ENCODE measurements at regions not wholly inside any gene's neighbourhood (a gene's known extent, or its start where the extent isn't known, plus 50 kb on each side); places are given as distances from the start of the nearest gene placed in this dataset.

DNA sequence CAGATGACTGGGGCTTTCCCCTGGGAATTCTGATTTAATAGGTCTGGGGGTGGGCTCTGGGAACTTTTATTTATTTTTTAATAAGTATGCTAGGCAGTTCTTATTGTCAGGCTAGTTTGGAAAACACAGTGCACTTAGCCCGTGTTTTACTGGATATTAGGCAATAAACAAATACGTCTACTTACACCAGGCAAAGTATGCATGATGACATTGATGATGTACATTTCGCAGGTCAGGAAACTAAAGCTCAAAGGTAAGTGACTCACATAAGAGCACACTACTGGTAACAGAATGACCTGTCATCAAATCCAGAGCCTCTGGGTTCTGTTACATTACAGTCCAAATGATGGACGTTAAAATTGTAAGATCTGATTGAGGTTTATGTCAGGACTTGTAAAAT lies 144.4 kb upstream of the EXOC2 start:
- no peak for TF ChIP-seq POLR2A (IDR thresholded peaks at IDR 0.05; ENCODE audit: low read length)
- no peak for TF ChIP-seq GATA1 (IDR thresholded peaks at IDR 0.05; ENCODE audit: low read depth, low read length)
